ENCODE measurements at regions not wholly inside any gene's neighbourhood (a gene's known extent, or its start where the extent isn't known, plus 50 kb on each side); places are given as distances from the start of the nearest gene placed in this dataset.

- Histone ChIP-seq H3K4me3 (no peak overlapping the region), H3K4me1 (peaks cover 4 to 12% of the 10 kb centered on the region in 2 donors), H3K9me3 (no peaks in the 10 kb centered on the region), H3K27ac (no peak overlapping the region), H3K36me3 (no peaks in the 10 kb centered on the region), H3K27me3 (no peaks in the 10 kb centered on the region)
- TF ChIP-seq CTCF (IDR thresholded peaks at IDR 0.05 in 4 of 5, conservative IDR thresholded peaks at IDR 0.05 in 1 of 5), result no peak
- TF ChIP-seq POLR2A (IDR thresholded peaks at IDR 0.05), result no peak
- ATAC-seq (no peak), DNase-seq (no peak)
- intact Hi-C loops (cut with DNase I; ENCODE audit: low total_unique reads) (loop anchor here (1.0 kb wide), 2 partner anchors 476 to 567 kb away; no protein-coding TSS in a partner anchor), in situ Hi-C loops (cut with MboI; ENCODE audit: low sequenced_read_pairs in 4 of 4) (loop anchor here (10.0 kb wide), 2 partner anchors 478 to 568 kb away; no protein-coding TSS in a partner anchor)
These were observed 70.2 kb upstream of the ZBTB20 start for GRCh38 chr3:115217292-115217677.

- DNase-seq (no peak), ATAC-seq (peak; percentile 82 to 84)
- Histone ChIP-seq H3K36me3 (no peaks in the 10 kb centered on the region), H3K27me3 (no peaks in the 10 kb centered on the region), H3K27ac (no peak overlapping the region), H3K9me3 (no peaks in the 10 kb centered on the region), H3K4me1 (peaks cover 4 to 12% of the 10 kb centered on the region in 2 donors), H3K4me3 (no peak overlapping the region)
- TF ChIP-seq POLR2A (IDR thresholded peaks at IDR 0.05) (no peak), CTCF (IDR thresholded peaks at IDR 0.05 in 4 of 5, conservative IDR thresholded peaks at IDR 0.05 in 1 of 5) (peak; percentile 54 to 73 (median 63))
- intact Hi-C loops (cut with DNase I; ENCODE audit: low total_unique reads), result loop anchor here (1.0 kb wide), 2 partner anchors 475 to 566 kb away; no protein-coding TSS in a partner anchor
- in situ Hi-C loops (cut with MboI; ENCODE audit: low sequenced_read_pairs in 4 of 4), result loop anchor here (10.0 kb wide), 2 partner anchors 477 to 567 kb away; no protein-coding TSS in a partner anchor
These were observed 70.8 kb upstream of the ZBTB20 start for GRCh38 chr3:115217678-115218451.

- TF ChIP-seq POLR2A (IDR thresholded peaks at IDR 0.05) (no peak), CTCF (IDR thresholded peaks at IDR 0.05 in 4 of 5, conservative IDR thresholded peaks at IDR 0.05 in 1 of 5) (no peak)
- Histone ChIP-seq H3K4me1 (peaks cover 4 to 12% of the 10 kb centered on the region in 2 donors), H3K27me3 (no peaks in the 10 kb centered on the region), H3K36me3 (no peaks in the 10 kb centered on the region), H3K9me3 (no peaks in the 10 kb centered on the region), H3K27ac (no peak overlapping the region), H3K4me3 (no peak overlapping the region)
- ATAC-seq (no peak), DNase-seq (no peak)
- intact Hi-C loops (cut with DNase I; ENCODE audit: low total_unique reads), result no loop called here
- in situ Hi-C loops (cut with MboI; ENCODE audit: low sequenced_read_pairs in 4 of 4), result loop anchor here (10.0 kb wide), 2 partner anchors 476 to 566 kb away; no protein-coding TSS in a partner anchor
These were observed 71.8 kb upstream of the ZBTB20 start for GRCh38 chr3:115218859-115219258.

- no peak overlapping the region for H3K4me3 ChIP-seq
- no peaks in the 10 kb centered on the region for H3K36me3 ChIP-seq
- ATAC-seq (no peak), DNase-seq (no peak)
- in situ Hi-C loops (cut with MboI; ENCODE audit: low sequenced_read_pairs in 4 of 4), result loop anchor here in 1 of 4 donors (5.0 kb wide), 1 partner anchor 468 kb away; no protein-coding TSS in a partner anchor
- H3K9me3 ChIP-seq, result no peaks in the 10 kb centered on the region
- no peaks in the 10 kb centered on the region for H3K27me3 ChIP-seq
- no peak for TF ChIP-seq CTCF (IDR thresholded peaks at IDR 0.05 in 4 of 5, conservative IDR thresholded peaks at IDR 0.05 in 1 of 5)
- intact Hi-C loops (cut with DNase I; ENCODE audit: low total_unique reads), result no loop called here
- no peak overlapping the region for H3K27ac ChIP-seq
- H3K4me1 ChIP-seq, result no peaks in the 10 kb centered on the region
These were observed 77.6 kb upstream of the ZBTB20 start for GRCh38 chr3:115224687-115225086.
